GM19452 (cell line): ENCODE measurements at regions not wholly inside any gene's neighbourhood (a gene's known extent, or its start where the extent isn't known, plus 50 kb on each side); places are given as distances from the start of the nearest gene placed in this dataset.

Experiments used
- ATAC-seq: cut with Tn5 transposase; IDR thresholded peaks from one replicate; pipeline ENCODE4 v1.9.1; 2021; ENCODE audit not compliant: unreplicated experiment

DNA sequence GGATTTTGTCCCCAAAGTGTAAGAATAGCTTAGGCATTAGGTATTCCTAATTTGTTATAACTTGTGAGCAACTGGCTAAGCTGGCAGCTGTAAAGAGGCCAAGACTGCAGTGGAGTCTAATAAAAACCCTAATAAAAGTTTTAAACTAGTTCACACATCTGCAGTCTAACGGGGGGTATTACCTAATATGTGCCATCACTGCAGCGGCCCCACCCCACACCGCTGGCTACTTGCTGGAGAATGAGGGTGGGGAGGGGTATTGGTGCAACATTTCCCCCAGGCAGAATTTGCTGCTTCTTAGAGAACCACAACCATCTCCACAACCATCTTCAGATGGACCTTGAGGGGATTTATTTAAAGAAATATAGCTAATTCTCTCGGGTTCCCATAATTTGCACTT is 135.0 kb downstream of the ZC3H11B start:
- ATAC-seq: no peak

DNA sequence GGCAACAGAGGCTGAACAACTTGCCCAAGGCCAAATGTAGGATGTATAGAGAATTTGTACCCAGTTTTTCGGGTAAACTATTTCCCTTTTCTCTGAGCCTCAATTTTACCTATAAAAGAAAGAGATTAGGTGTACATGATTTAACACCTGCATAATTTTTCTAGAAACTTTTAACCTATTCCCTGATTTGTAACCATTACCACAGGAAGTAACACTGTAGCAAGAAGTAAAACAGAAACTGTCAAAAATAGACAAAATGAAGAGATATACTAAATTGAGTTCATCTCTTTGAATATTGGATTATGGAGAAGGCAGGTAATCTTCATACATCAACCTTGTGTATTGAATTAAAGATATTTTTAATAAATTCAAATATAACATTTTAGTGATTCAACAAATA is 136.2 kb downstream of the ZC3H11B start:
- peak; percentile 37 for ATAC-seq

DNA sequence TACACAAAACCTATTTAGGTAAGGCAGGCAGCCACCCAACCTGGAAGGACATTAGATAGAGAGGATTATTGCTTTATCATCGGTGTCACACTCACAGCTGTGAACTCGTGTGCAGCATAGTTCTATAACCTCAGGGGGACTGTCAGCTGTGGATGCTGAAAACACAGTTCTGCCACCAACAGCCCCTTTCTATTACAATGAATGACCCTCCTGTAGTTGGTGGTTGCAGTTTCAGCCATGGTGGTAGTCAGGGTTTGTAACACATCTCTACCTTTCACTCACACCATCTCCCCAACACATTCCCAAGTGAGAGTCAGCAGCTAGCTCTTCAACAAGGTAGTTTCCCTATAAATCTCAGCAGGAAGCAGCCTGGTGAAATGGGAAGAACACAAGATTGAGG is 136.8 kb downstream of the ZC3H11B start:
- ATAC-seq: peak; percentile 85

DNA sequence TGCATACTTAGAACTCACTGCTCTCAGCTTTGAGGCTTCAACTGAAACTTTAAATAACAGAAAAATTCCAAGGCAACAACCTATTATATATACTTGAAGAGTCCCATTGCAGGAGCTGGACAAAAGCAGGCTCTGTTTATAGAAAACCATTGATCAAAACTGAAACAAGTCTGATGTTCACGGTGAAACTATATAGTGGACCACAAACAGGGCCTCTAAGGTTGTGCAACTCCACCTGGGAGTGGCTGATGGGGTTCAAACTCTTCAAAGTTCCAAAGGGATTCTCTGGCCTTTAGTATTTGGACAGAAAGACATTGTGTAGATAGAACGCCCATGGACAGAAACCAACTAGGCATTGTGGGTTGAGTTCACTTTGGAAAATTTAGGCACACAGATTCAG is 140.3 kb downstream of the ZC3H11B start:
- ATAC-seq: no peak

DNA sequence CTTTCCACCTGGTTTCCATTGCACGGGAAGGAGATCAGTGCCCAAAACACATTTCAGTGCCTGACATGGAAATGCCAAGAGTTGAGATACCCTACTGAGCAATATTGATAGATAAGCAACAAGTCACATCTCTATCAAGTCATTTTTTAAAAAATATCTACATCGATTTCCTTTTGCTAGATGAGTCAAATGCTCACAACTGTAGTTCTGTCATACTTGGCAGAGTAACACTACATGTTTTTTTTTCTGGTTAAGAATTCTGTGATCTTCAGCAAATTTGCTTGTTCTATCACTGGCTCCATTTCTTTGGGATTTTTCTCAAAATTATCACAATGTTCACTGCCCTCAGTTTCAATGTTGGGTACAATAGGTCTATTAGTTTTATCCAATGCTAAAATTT is 145.4 kb downstream of the ZC3H11B start:
- ATAC-seq: no peak

DNA sequence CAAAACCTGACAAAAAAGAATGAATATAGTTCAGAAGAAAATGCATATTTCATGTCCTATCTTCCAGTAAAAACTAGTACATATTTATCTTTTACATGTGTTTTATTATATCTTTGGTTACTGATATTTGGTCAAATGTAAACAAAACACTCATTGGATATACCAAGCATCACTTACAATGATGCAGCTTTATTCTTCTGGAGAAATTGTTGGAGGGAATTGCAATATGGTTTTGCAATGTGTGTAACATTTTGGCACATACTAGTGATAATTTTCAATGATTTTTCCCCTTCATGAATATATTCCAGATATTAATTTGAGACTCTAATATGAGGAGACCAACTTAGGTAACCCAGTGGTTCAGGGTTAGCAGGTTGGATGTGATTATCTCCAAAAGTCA is 146.1 kb downstream of the ZC3H11B start:
- no peak for ATAC-seq

DNA sequence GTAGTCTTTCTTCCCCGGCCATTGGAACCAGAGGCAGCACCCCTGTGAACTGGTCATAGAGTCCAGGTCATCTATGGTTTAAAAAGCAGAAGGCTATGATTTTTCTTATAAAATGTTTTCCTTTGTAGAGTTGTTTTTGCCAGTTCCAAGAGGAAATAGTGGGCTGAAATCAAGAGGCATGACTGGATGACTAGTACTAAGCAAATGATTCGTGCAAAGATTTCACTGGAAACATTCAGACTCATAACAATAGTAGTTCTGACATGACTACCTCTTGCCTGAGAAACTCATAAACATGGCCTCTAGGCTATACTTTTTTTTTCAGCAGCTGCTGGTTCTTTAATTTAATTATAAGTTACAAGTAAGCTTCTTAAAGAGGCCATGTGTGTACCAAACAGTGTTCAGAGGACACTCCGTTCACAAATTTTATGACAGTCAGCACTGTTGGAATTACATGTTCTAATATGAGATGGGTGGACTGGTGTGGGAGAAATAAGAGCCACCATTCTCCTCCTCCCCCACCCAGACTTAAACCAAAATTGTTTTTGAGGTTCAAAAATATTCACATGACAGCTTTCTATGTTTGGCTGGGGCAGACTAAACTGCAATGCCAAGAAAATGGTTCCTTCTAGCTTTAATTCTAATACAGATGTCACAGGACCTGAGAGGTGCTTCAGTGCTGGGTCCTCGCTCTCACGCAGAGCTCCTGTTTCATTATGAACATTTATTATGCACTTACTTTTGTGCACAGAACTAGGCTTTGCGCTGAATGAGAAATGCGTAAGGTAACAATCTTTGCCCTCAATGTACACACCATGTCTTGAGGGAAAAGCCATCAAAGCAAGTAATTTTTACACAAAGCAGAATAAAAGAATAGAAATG is 147.5 kb downstream of the ZC3H11B start:
- ATAC-seq: peak; percentile 39

DNA sequence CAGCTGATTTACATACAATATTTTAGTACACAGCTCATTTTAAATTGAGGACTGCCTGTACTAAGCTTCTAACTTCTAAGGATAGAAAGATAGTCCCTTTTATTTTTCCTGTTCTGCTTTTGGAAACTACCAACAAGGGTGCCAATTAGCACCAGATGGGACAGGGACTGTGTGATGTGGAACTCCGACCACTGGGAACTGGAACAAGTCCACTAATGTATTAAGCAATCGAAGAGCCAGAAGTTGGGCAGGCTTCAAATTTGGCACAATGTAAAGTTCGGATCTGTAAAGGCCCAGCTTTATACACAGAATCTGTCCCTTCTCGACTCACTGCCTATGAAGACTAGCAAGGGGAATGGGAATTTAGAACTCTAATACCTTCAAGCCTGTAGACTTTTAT is 149.3 kb downstream of the ZC3H11B start:
- no peak for ATAC-seq

DNA sequence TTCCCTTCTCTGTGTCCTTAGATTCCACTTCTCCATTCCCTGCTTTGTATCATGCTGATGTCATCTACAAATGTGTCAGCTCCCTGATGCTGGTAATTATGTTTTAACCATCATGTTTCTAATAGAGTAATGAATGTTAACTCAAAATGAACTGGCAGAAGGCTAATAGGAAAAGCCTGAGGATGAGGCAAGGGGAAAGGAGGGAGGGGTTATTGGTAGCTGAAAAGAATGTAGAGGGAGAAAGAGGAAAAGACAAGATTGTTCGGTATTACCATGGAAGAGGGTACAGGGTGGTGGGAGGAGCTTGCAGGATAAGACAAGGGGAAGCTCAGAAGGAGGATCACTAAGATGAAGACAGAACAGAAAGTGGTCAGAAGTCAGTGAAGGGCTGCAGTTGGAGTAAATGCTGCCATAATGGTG is 150.9 kb downstream of the ZC3H11B start:
- ATAC-seq: no peak

DNA sequence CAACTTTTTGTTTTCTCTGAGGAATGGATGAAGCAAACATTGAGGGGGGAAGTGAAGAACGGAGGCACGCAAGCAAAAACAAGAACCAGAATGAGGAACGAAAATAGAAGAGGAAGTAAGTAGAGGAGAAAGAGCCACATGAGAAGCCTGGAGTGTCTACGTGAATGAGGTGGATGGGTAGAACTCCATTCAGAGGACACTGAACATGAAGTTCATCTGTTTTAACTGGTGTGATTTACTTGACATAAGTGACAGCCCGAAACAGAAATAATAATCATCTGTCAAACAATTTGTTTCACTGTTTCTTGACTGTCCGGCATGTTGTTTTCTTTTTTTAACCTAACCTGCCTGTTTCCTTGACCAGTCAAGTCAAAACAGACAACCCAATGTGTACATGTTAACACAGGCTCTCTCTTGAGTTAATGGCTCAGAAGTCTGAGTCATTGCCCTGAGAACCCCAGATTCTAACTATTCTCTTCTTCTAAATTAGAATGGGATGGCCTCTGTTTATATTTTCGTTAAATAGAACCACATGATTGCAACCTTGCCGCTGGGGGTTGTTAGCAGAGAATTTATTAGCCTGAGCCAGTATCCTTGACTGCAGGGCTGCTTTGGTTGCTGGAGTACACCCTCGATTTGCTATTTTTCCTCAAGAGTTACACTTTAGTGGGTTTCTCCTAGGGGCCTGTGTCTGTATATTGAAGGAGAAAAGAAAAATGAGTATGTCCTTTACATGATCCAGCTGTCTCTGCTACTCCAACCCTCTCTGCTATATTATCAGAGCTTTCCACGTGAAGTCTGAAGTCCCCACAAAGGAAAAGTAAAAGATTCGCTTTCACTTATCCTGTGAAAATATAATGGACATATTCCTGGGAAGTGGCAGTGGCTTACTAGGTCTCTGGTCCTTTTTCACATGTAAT is 151.7 kb downstream of the ZC3H11B start:
- peak; percentile 84 for ATAC-seq

- peak; percentile 28 for ATAC-seq
Observed at GRCh38 chr1:219460081-219460895, 152.6 kb downstream of the ZC3H11B start.

GRCh38 chr1:219459351-219460080 is 153.4 kb downstream of the ZC3H11B start:
- no peak for ATAC-seq

DNA sequence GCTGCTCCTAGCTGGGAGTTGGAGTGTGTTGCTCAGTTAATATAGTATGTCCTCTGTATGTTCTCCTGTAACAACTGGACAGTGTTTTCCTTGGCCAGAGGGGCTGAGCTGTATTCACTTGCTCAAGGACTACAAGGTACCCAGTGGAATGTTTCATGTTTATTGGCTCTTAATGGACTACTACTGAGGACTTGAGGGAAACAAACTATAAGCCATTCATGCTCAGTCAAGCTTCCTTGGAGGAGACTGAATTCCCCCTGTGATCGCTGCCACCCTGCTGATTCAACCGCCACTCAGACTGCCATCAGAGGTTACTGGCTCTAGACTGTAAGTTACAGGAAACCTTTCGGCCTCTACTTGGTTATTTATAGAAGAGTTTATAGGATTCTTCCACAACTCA is 166.6 kb downstream of the ZC3H11B start:
- ATAC-seq: no peak

GRCh38 chr1:219445864-219446263 is 167.0 kb downstream of the ZC3H11B start:
- no peak for ATAC-seq

GRCh38 chr1:219444474-219444873 is 168.4 kb downstream of the ZC3H11B start:
- no peak for ATAC-seq

DNA sequence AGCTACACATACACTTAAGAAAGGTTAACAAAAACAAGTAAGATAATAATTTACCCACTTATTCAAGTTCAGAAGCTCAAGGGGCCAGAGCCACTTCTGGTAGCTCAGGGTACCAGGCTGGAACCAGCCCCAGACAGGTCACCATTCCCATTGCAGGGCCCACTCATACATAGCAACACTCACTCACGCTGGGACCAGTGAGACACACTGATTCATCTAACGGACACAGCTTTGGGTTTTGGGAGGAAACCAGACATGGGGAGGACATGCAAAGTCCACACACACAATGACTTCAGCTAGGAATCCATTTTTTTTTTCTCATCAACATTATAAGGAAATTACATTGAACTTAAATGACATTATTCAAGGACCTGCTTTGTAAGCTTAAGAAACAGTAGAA is 169.1 kb downstream of the ZC3H11B start:
- no peak for ATAC-seq

DNA sequence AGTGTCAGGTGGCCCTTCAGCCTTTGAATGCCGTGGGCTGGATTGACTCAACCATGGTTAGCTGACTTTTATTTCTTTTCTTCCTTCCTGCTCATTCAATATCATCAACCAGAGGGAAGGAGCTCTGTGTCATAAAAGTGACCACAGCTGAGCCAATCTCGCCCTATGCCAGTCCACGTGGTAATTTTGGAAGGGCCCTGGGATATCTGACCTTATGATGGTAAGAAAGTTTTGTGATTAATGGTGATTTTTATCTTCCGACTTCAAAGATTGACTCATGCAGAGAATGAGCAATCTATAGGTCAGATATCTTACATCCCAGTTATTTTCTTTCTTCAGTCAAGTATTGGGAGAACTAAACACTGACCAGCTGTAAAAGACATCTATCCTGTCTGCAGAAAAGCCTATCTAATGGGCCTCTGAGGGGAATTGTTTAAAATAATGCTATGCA is 170.3 kb downstream of the ZC3H11B start:
- no peak for ATAC-seq

- ATAC-seq: no peak
Observed at GRCh38 chr1:219441884-219442283, 171.0 kb downstream of the ZC3H11B start.

DNA sequence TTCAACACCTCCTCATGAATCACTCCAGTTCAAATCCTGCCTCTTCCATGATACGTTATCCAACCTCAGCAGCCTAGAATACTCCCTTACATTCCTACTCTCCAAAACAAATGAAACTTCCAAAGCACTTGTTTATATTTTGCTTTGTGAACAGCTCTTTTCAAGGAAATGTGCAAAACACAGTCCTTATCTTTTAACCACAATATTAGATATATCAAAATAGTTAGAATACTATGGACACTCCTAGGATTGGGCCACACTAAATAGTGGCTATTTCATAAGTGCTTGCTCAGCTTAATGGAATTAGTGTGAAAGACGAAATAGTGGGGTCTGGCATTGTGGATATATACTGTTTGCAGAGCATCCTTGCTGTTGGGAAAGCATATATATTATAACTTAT is 173.5 kb downstream of the ZC3H11B start:
- ATAC-seq: no peak

- ATAC-seq: no peak
Observed at GRCh38 chr1:219438386-219438785, 174.5 kb downstream of the ZC3H11B start.
